22Rv1 (cell line): ENCODE measurements at regions not wholly inside any gene's neighbourhood (a gene's known extent, or its start where the extent isn't known, plus 50 kb on each side); places are given as distances from the start of the nearest gene placed in this dataset.

Experiments used
- CTCF ChIP-seq: fragments of 450-650 bp; IDR thresholded peaks from 2 replicates; pipeline ENCODE4 v1.5.1; 2017; ENCODE audit warnings: mild to moderate bottlenecking
- ZFX ChIP-seq: fragments of 450-650 bp; IDR thresholded peaks from 2 replicates; pipeline ENCODE4 v1.6.1; 2017; ENCODE audit warnings: antibody characterized with exemption, borderline replicate concordance

GRCh38 chr14:86943391-86944365 is 1049.3 kb downstream of the GALC start:
- TF ChIP-seq CTCF = no peak
- TF ChIP-seq ZFX = no peak
